ENCODE measurements at regions not wholly inside any gene's neighbourhood (a gene's known extent, or its start where the extent isn't known, plus 50 kb on each side); places are given as distances from the start of the nearest gene placed in this dataset.

- TF ChIP-seq ZNF121 (CRISPR knock-in tag; IDR thresholded peaks at IDR 0.05) (no peak), GRHL2 (CRISPR knock-in tag; IDR thresholded peaks at IDR 0.05; ENCODE audit: insufficient replicate concordance, severe bottlenecking) (no peak), TP53 (CRISPR knock-in tag; IDR thresholded peaks at IDR 0.05) (no peak)
Measured at GRCh38 chr2:33911327-33911726, 312.2 kb upstream of the FAM98A start (continued).

GRCh38 chr2:33909945-33910695 is 311.0 kb upstream of the FAM98A start:
- ATAC-seq: no peak
- Mint-ChIP-seq H3K36me3 (peaks cover 28% of the 10 kb centered on the region), H3K4me3 (no peak overlapping the region), H3K27me3 (ENCODE audit: low read depth) (peaks cover 3% of the 10 kb centered on the region; the same call in 1 of the 2 replicates), H3K9me3 (peaks cover 28% of the 10 kb centered on the region), H3K4me1 (no peaks in the 10 kb centered on the region), H3K27ac (no peak overlapping the region)
- no peak for TF ChIP-seq ZBTB43 (CRISPR knock-in tag; IDR thresholded peaks at IDR 0.05)
- no peak for TF ChIP-seq JUN (CRISPR knock-in tag; IDR thresholded peaks at IDR 0.05)
- TF ChIP-seq GRHL2 (CRISPR knock-in tag; IDR thresholded peaks at IDR 0.05; ENCODE audit: insufficient replicate concordance, severe bottlenecking): no peak
- TF ChIP-seq, protein P1, sequence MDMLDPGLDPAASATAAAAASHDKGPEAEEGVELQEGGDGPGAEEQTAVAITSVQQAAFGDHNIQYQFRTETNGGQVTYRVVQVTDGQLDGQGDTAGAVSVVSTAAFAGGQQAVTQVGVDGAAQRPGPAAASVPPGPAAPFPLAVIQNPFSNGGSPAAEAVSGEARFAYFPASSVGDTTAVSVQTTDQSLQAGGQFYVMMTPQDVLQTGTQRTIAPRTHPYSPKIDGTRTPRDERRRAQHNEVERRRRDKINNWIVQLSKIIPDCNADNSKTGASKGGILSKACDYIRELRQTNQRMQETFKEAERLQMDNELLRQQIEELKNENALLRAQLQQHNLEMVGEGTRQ (CRISPR knock-in tag; IDR thresholded peaks at IDR 0.05): no peak
- TF ChIP-seq FOXJ3 (CRISPR knock-in tag; IDR thresholded peaks at IDR 0.05; ENCODE audit: borderline replicate concordance): no peak
- TF ChIP-seq NR1H2 (CRISPR knock-in tag; IDR thresholded peaks at IDR 0.05): no peak
- no peak for TF ChIP-seq TEAD4 (CRISPR knock-in tag; IDR thresholded peaks at IDR 0.05)
- no peak for TF ChIP-seq ETV6 (CRISPR knock-in tag; IDR thresholded peaks at IDR 0.05)
- no peak for TF ChIP-seq GABPB1 (CRISPR knock-in tag; IDR thresholded peaks at IDR 0.05)
- TF ChIP-seq SMAD4 (CRISPR knock-in tag; IDR thresholded peaks at IDR 0.05): no peak
- TF ChIP-seq NR2C2 (CRISPR knock-in tag; IDR thresholded peaks at IDR 0.05): no peak
- TF ChIP-seq, protein P2, sequence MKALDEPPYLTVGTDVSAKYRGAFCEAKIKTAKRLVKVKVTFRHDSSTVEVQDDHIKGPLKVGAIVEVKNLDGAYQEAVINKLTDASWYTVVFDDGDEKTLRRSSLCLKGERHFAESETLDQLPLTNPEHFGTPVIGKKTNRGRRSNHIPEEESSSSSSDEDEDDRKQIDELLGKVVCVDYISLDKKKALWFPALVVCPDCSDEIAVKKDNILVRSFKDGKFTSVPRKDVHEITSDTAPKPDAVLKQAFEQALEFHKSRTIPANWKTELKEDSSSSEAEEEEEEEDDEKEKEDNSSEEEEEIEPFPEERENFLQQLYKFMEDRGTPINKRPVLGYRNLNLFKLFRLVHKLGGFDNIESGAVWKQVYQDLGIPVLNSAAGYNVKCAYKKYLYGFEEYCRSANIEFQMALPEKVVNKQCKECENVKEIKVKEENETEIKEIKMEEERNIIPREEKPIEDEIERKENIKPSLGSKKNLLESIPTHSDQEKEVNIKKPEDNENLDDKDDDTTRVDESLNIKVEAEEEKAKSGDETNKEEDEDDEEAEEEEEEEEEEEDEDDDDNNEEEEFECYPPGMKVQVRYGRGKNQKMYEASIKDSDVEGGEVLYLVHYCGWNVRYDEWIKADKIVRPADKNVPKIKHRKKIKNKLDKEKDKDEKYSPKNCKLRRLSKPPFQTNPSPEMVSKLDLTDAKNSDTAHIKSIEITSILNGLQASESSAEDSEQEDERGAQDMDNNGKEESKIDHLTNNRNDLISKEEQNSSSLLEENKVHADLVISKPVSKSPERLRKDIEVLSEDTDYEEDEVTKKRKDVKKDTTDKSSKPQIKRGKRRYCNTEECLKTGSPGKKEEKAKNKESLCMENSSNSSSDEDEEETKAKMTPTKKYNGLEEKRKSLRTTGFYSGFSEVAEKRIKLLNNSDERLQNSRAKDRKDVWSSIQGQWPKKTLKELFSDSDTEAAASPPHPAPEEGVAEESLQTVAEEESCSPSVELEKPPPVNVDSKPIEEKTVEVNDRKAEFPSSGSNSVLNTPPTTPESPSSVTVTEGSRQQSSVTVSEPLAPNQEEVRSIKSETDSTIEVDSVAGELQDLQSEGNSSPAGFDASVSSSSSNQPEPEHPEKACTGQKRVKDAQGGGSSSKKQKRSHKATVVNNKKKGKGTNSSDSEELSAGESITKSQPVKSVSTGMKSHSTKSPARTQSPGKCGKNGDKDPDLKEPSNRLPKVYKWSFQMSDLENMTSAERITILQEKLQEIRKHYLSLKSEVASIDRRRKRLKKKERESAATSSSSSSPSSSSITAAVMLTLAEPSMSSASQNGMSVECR (CRISPR knock-in tag; IDR thresholded peaks at IDR 0.05; ENCODE audit: borderline replicate concordance): no peak
- TF ChIP-seq CBFB (CRISPR knock-in tag; IDR thresholded peaks at IDR 0.05; ENCODE audit: low read depth): no peak
- no peak for TF ChIP-seq ZNF317 (CRISPR knock-in tag; IDR thresholded peaks at IDR 0.05; ENCODE audit: borderline replicate concordance, low read depth)
- no peak for TF ChIP-seq ZNF671 (CRISPR knock-in tag; IDR thresholded peaks at IDR 0.05)
- TF ChIP-seq ATF2 (CRISPR knock-in tag; IDR thresholded peaks at IDR 0.05; ENCODE audit: borderline replicate concordance, low read depth): no peak
- TF ChIP-seq E2F4 (CRISPR knock-in tag; IDR thresholded peaks at IDR 0.05; ENCODE audit: borderline replicate concordance, low read depth): no peak
- DNase-seq (ENCODE audit: low spot score): no peak
- CTCF ChIA-PET: no interaction called here
- POLR2A ChIA-PET: no interaction called here

Data from WTC11 (cell line).